Ectodermal cell (in vitro differentiated cells): ENCODE measurements at regions not wholly inside any gene's neighbourhood (a gene's known extent, or its start where the extent isn't known, plus 50 kb on each side); places are given as distances from the start of the nearest gene placed in this dataset.

Experiments
- H3K27ac ChIP-seq: 2 replicates; pipeline ENCODE4 v1.7.0; 2013; ENCODE audit warnings: mild to moderate bottlenecking, low read depth, low read length; ENCODE audit not compliant: insufficient read depth, poor library complexity, severe bottlenecking
- H3K27me3 ChIP-seq: 2 replicates; pipeline ENCODE4 v1.7.0; 2013; ENCODE audit warnings: mild to moderate bottlenecking, low read length; ENCODE audit not compliant: insufficient read depth, control insufficient read depth, poor library complexity, severe bottlenecking
- H3K36me3 ChIP-seq: one replicate; pipeline ENCODE4 v1.7.0; 2013; ENCODE audit warnings: low read length; ENCODE audit not compliant: control insufficient read depth, insufficient read depth
- H3K4me1 ChIP-seq: one replicate; pipeline ENCODE4 v1.7.0; 2013; ENCODE audit warnings: low read length; ENCODE audit not compliant: control insufficient read depth, insufficient read depth
- H3K4me3 ChIP-seq: 2 replicates; pipeline ENCODE4 v1.7.0; 2013; ENCODE audit warnings: low read depth, low read length, control low read depth; ENCODE audit not compliant: insufficient read depth
- H3K9me3 ChIP-seq: 2 replicates; pipeline ENCODE4 v1.7.0; 2013; ENCODE audit warnings: mild to moderate bottlenecking, low read length, moderate library complexity; ENCODE audit not compliant: control insufficient read depth
- WGBS, 2 experiments: methylation state at CpG; one replicate each; pipeline ENCODE4 v1.1.7; 2013; ENCODE audit warnings: missing lambda C conversion rate in 2 of 2; 5-methylcytosine and 5-hydroxymethylcytosine counted together

DNA sequence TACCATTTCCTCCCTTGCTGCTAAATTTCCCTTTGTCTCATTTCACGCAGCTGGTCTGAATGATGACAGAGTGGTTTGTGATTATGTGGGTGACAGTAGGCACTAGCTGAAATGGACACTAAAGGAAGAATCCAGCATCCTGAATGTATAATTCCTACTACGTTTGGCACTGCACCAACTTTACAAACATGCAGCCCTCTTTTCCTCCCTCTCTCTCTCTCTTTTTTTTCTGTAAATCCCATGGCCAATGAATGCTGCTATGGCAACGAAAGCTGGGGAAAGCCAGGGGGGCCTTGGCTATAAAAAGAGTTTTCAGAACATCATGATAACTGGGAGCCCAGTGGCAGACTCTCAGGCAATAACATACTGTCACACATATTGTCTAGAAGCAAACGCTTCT, 367.2 kb upstream of the AGTR1 start:
- Histone ChIP-seq H3K4me3 (no peak overlapping the region), H3K4me1 (peaks cover 8% of the 10 kb centered on the region), H3K9me3 (no peaks in the 10 kb centered on the region), H3K27me3 (no peaks in the 10 kb centered on the region), H3K36me3 (no peaks in the 10 kb centered on the region), H3K27ac (no peak overlapping the region)
- 74 to 76% methylated on average over 3 to 4 of the region's 4 CpGs for WGBS, 2 experiments

DNA sequence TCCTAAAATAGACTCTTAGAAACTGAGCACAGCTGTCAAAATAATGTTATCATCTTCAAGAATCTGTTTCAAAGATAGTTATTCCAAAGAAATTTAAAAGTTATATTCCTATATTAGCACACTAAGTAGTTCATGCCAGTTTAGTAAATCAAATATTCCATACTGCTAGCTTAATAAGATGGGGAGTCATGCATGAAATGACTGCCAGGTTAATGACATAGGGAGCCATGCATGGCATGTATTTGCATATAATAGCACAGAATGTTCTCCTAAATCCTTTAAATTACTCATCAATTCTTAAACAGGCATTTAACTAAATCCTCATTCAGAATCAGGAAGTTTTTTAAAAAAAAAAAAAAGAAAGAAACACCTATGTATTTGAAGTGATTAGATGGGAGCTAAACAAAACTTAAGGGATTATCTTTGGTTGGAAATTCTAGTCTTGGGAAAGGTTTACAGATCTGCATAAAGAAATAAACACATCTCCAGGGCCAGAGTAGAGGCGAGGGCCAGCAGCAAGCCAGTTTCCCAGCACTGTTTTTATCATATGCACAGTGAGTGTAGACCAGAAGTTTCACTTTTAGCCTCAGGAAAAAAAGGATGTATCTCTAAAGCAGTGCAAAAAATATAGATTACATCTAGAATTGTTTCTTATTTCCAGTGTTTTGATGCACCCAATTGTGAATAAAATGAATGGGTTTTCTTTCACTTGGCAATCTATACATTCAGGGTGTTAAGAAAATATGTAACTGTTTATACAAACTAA, 366.4 kb upstream of the AGTR1 start:
- 82 to 93% methylated on average over 1 of the region's 1 CpG for WGBS, 2 experiments
- peaks cover 8% of the 10 kb centered on the region for H3K4me1 ChIP-seq
- no peak overlapping the region for H3K4me3 ChIP-seq
- H3K27me3 ChIP-seq, result no peaks in the 10 kb centered on the region
- H3K27ac ChIP-seq, result no peak overlapping the region
- no peaks in the 10 kb centered on the region for H3K9me3 ChIP-seq
- H3K36me3 ChIP-seq, result no peaks in the 10 kb centered on the region

GRCh38 chr3:148332509-148332908, 365.2 kb upstream of the AGTR1 start:
- Histone ChIP-seq H3K4me3 (no peak overlapping the region), H3K27ac (no peak overlapping the region), H3K36me3 (no peaks in the 10 kb centered on the region), H3K27me3 (no peaks in the 10 kb centered on the region), H3K9me3 (no peaks in the 10 kb centered on the region), H3K4me1 (peaks cover 8% of the 10 kb centered on the region)
- WGBS, 2 experiments, result 89 to 92% methylated on average over 1 to 2 of the region's 2 CpGs

- Histone ChIP-seq H3K4me1 (peaks cover 8% of the 10 kb centered on the region), H3K27ac (no peak overlapping the region), H3K4me3 (no peak overlapping the region), H3K36me3 (no peaks in the 10 kb centered on the region), H3K27me3 (no peaks in the 10 kb centered on the region), H3K9me3 (no peaks in the 10 kb centered on the region)
- 72 to 74% methylated on average over 3 of the region's 3 CpGs for WGBS, 2 experiments
Measured at GRCh38 chr3:148333091-148333490, 364.6 kb upstream of the AGTR1 start.

DNA sequence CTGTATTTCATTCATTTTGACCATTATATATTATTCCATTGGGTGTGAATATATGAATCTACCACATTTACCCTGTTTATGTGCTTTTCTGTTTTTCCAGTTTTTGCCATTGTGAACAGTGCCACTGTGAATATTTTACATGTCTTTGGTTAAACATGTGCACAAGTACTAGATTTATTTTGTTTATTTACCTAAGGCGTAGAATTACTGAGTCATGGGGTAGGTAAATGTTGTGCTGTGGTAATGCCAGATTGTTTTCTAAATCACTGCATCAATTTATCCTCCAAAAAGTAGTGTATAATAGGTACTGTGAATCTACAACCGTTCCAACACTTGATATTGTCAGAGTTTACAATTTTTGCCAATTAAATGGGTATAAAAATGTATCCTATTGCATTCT, 362.1 kb upstream of the AGTR1 start:
- Histone ChIP-seq H3K4me3 (no peak overlapping the region), H3K27me3 (no peaks in the 10 kb centered on the region), H3K27ac (no peak overlapping the region), H3K9me3 (no peaks in the 10 kb centered on the region), H3K4me1 (peaks cover 4% of the 10 kb centered on the region), H3K36me3 (no peaks in the 10 kb centered on the region)
- WGBS, 2 experiments, result 83 to 89% methylated on average over 1 of the region's 2 CpGs

DNA sequence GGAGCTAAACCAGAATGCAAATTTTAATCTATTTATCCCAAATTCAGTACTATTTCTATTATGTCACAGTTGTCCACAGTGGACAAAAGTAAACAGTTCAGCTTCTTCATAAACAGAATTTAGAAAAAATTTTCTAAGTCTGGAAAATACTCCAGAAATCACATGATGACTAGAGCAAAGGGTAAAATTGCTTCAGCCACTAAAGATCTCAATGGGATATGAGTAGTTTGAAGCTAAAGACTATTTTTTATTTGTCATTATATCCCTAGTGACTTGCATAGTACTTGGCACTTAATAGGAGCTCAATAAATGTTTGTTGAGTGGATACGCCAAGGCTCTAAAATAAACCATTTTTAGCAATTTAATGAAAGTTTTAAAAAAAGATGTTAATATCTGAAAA, 354.3 kb upstream of the AGTR1 start:
- no CpG with 5 or more reads among the region's 1 CpG for WGBS, 2 experiments
- Histone ChIP-seq H3K4me3 (no peak overlapping the region), H3K27me3 (no peaks in the 10 kb centered on the region)

GRCh38 chr3:148344521-148344920, 353.2 kb upstream of the AGTR1 start:
- H3K4me1 ChIP-seq, result no peaks in the 10 kb centered on the region
- no peaks in the 10 kb centered on the region for H3K36me3 ChIP-seq
- no peaks in the 10 kb centered on the region for H3K27me3 ChIP-seq
- no peak overlapping the region for H3K27ac ChIP-seq
- H3K9me3 ChIP-seq, result no peaks in the 10 kb centered on the region
- no peak overlapping the region for H3K4me3 ChIP-seq
- 100% methylated on average over 1 of the region's 1 CpG for WGBS, 2 experiments

More for the DNA sequence above, 354.3 kb upstream of the AGTR1 start:
- H3K4me1 ChIP-seq, result no peaks in the 10 kb centered on the region
- H3K36me3 ChIP-seq, result no peaks in the 10 kb centered on the region
- no peak overlapping the region for H3K27ac ChIP-seq
- no peaks in the 10 kb centered on the region for H3K9me3 ChIP-seq

- H3K9me3 ChIP-seq, result no peaks in the 10 kb centered on the region
- H3K4me1 ChIP-seq, result no peaks in the 10 kb centered on the region
- H3K4me3 ChIP-seq, result no peak overlapping the region
- H3K27me3 ChIP-seq, result no peaks in the 10 kb centered on the region
- H3K27ac ChIP-seq, result no peak overlapping the region
- no peaks in the 10 kb centered on the region for H3K36me3 ChIP-seq
Measured at GRCh38 chr3:148360051-148360450, 337.7 kb upstream of the AGTR1 start.

GRCh38 chr3:148366743-148367410, 330.8 kb upstream of the AGTR1 start:
- WGBS, 2 experiments, result 86 to 88% methylated on average over 7 of the region's 7 CpGs
- no peaks in the 10 kb centered on the region for H3K4me1 ChIP-seq
- H3K36me3 ChIP-seq, result no peaks in the 10 kb centered on the region
- no peaks in the 10 kb centered on the region for H3K9me3 ChIP-seq
- no peaks in the 10 kb centered on the region for H3K27me3 ChIP-seq
- no peak overlapping the region for H3K4me3 ChIP-seq
- H3K27ac ChIP-seq, result no peak overlapping the region

GRCh38 chr3:148367756-148368155, 329.9 kb upstream of the AGTR1 start:
- Histone ChIP-seq H3K4me3 (no peak overlapping the region), H3K27me3 (no peaks in the 10 kb centered on the region), H3K27ac (no peak overlapping the region), H3K4me1 (no peaks in the 10 kb centered on the region), H3K36me3 (no peaks in the 10 kb centered on the region), H3K9me3 (no peaks in the 10 kb centered on the region)
- 79 to 100% methylated on average over 1 of the region's 1 CpG for WGBS, 2 experiments
